ENCODE measurements at regions not wholly inside any gene's neighbourhood (a gene's known extent, or its start where the extent isn't known, plus 50 kb on each side); places are given as distances from the start of the nearest gene placed in this dataset.

GRCh38 chr10:111295788-111296187, 219.0 kb downstream of the ADRA2A start:
- TF ChIP-seq, protein P1, sequence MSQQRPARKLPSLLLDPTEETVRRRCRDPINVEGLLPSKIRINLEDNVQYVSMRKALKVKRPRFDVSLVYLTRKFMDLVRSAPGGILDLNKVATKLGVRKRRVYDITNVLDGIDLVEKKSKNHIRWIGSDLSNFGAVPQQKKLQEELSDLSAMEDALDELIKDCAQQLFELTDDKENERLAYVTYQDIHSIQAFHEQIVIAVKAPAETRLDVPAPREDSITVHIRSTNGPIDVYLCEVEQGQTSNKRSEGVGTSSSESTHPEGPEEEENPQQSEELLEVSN (IDR thresholded peaks at IDR 0.05): no peak
- no peak for TF ChIP-seq RAD21 (IDR thresholded peaks at IDR 0.05 in 1 of 2, conservative IDR thresholded peaks at IDR 0.05 in 1 of 2; ENCODE audit: low read depth in 2 of 2, low read length in 2 of 2)
- TF ChIP-seq EZH2 (IDR thresholded peaks at IDR 0.05; ENCODE audit: low read depth, low read length, severe bottlenecking): no peak
- TF ChIP-seq, protein P2, sequence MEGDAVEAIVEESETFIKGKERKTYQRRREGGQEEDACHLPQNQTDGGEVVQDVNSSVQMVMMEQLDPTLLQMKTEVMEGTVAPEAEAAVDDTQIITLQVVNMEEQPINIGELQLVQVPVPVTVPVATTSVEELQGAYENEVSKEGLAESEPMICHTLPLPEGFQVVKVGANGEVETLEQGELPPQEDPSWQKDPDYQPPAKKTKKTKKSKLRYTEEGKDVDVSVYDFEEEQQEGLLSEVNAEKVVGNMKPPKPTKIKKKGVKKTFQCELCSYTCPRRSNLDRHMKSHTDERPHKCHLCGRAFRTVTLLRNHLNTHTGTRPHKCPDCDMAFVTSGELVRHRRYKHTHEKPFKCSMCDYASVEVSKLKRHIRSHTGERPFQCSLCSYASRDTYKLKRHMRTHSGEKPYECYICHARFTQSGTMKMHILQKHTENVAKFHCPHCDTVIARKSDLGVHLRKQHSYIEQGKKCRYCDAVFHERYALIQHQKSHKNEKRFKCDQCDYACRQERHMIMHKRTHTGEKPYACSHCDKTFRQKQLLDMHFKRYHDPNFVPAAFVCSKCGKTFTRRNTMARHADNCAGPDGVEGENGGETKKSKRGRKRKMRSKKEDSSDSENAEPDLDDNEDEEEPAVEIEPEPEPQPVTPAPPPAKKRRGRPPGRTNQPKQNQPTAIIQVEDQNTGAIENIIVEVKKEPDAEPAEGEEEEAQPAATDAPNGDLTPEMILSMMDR (IDR thresholded peaks at IDR 0.05; ENCODE audit: control extremely low read depth in 1 of 3, insufficient read depth in 1 of 3, low read depth in 1 of 3, low read length in 3 of 3): no peak
- TF ChIP-seq GABPA (IDR thresholded peaks at IDR 0.05; ENCODE audit: borderline replicate concordance, insufficient read depth, low read length): no peak
- no peak for TF ChIP-seq EP300 (IDR thresholded peaks at IDR 0.05; ENCODE audit: borderline replicate concordance in 1 of 2, low read depth in 2 of 2, low read length in 2 of 2)
- no peak for TF ChIP-seq RFX5 (IDR thresholded peaks at IDR 0.05; ENCODE audit: borderline replicate concordance, low read depth, low read length)
- TF ChIP-seq ATF2 (IDR thresholded peaks at IDR 0.05; ENCODE audit: low read length): no peak
- TF ChIP-seq TAF1 (IDR thresholded peaks at IDR 0.05; ENCODE audit: low read depth, low read length): no peak
- TF ChIP-seq POLR2A (IDR thresholded peaks at IDR 0.05; ENCODE audit: control extremely low read depth in 1 of 2, low read depth in 2 of 2, low read length in 2 of 2): no peak
- no peak for TF ChIP-seq CBX5 (IDR thresholded peaks at IDR 0.05; ENCODE audit: low read depth, low read length)

All from H1 (cell line).